ENCODE measurements at regions not wholly inside any gene's neighbourhood (a gene's known extent, or its start where the extent isn't known, plus 50 kb on each side); places are given as distances from the start of the nearest gene placed in this dataset.

- ATAC-seq (peak; percentile 48), DNase-seq (ENCODE audit: low spot score) (no peak)
- POLR2A ChIA-PET, result no interaction called here
- Mint-ChIP-seq H3K27ac (no peak overlapping the region), H3K9me3 (peaks cover 8% of the 10 kb centered on the region), H3K4me3 (no peak overlapping the region), H3K4me1 (0 out of 2 replicates have a peak, but pooled peaks cover 3% of the 10 kb centered on the region), H3K36me3 (no peaks in the 10 kb centered on the region), H3K27me3 (ENCODE audit: low read depth) (no peaks in the 10 kb centered on the region)
- CTCF ChIA-PET, result interaction anchor here (0.7 to 0.8 kb wide), 2 partner anchors 189 to 492 kb away, joined by 4 read pairs; no protein-coding TSS in a partner anchor
- TF ChIP-seq, protein P1, sequence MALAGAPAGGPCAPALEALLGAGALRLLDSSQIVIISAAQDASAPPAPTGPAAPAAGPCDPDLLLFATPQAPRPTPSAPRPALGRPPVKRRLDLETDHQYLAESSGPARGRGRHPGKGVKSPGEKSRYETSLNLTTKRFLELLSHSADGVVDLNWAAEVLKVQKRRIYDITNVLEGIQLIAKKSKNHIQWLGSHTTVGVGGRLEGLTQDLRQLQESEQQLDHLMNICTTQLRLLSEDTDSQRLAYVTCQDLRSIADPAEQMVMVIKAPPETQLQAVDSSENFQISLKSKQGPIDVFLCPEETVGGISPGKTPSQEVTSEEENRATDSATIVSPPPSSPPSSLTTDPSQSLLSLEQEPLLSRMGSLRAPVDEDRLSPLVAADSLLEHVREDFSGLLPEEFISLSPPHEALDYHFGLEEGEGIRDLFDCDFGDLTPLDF (CRISPR knock-in tag; IDR thresholded peaks at IDR 0.05), result no peak
- TF ChIP-seq SP1 (CRISPR knock-in tag; conservative IDR thresholded peaks at IDR 0.05) (no peak), ZNF671 (CRISPR knock-in tag; IDR thresholded peaks at IDR 0.05) (no peak), FOXJ3 (CRISPR knock-in tag; IDR thresholded peaks at IDR 0.05; ENCODE audit: borderline replicate concordance) (no peak), TEAD1 (CRISPR knock-in tag; IDR thresholded peaks at IDR 0.05) (no peak), ATF2 (CRISPR knock-in tag; IDR thresholded peaks at IDR 0.05; ENCODE audit: borderline replicate concordance, low read depth) (no peak), GTF2I (CRISPR knock-in tag; conservative IDR thresholded peaks at IDR 0.05) (no peak), RORB (CRISPR knock-in tag; IDR thresholded peaks at IDR 0.05) (no peak)
- TF ChIP-seq, protein P2, sequence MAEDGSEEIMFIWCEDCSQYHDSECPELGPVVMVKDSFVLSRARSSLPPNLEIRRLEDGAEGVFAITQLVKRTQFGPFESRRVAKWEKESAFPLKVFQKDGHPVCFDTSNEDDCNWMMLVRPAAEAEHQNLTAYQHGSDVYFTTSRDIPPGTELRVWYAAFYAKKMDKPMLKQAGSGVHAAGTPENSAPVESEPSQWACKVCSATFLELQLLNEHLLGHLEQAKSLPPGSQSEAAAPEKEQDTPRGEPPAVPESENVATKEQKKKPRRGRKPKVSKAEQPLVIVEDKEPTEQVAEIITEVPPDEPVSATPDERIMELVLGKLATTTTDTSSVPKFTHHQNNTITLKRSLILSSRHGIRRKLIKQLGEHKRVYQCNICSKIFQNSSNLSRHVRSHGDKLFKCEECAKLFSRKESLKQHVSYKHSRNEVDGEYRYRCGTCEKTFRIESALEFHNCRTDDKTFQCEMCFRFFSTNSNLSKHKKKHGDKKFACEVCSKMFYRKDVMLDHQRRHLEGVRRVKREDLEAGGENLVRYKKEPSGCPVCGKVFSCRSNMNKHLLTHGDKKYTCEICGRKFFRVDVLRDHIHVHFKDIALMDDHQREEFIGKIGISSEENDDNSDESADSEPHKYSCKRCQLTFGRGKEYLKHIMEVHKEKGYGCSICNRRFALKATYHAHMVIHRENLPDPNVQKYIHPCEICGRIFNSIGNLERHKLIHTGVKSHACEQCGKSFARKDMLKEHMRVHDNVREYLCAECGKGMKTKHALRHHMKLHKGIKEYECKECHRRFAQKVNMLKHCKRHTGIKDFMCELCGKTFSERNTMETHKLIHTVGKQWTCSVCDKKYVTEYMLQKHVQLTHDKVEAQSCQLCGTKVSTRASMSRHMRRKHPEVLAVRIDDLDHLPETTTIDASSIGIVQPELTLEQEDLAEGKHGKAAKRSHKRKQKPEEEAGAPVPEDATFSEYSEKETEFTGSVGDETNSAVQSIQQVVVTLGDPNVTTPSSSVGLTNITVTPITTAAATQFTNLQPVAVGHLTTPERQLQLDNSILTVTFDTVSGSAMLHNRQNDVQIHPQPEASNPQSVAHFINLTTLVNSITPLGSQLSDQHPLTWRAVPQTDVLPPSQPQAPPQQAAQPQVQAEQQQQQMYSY (CRISPR knock-in tag; IDR thresholded peaks at IDR 0.05), result no peak
- TF ChIP-seq, protein P3, sequence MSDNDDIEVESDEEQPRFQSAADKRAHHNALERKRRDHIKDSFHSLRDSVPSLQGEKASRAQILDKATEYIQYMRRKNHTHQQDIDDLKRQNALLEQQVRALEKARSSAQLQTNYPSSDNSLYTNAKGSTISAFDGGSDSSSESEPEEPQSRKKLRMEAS (CRISPR knock-in tag; IDR thresholded peaks at IDR 0.05), result no peak
- TF ChIP-seq, protein P4, sequence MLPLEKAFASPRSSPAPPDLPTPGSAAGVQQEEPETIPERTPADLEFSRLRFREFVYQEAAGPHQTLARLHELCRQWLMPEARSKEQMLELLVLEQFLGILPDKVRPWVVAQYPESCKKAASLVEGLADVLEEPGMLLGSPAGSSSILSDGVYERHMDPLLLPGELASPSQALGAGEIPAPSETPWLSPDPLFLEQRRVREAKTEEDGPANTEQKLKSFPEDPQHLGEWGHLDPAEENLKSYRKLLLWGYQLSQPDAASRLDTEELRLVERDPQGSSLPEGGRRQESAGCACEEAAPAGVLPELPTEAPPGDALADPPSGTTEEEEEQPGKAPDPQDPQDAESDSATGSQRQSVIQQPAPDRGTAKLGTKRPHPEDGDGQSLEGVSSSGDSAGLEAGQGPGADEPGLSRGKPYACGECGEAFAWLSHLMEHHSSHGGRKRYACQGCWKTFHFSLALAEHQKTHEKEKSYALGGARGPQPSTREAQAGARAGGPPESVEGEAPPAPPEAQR (CRISPR knock-in tag; IDR thresholded peaks at IDR 0.05), result no peak
- TF ChIP-seq, protein P5, sequence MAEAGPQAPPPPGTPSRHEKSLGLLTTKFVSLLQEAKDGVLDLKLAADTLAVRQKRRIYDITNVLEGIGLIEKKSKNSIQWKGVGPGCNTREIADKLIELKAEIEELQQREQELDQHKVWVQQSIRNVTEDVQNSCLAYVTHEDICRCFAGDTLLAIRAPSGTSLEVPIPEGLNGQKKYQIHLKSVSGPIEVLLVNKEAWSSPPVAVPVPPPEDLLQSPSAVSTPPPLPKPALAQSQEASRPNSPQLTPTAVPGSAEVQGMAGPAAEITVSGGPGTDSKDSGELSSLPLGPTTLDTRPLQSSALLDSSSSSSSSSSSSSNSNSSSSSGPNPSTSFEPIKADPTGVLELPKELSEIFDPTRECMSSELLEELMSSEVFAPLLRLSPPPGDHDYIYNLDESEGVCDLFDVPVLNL (CRISPR knock-in tag; IDR thresholded peaks at IDR 0.05; ENCODE audit: borderline replicate concordance, low read depth), result no peak
Observed at GRCh38 chr5:86118542-86118941, 499.2 kb upstream of the COX7C start.

DNA sequence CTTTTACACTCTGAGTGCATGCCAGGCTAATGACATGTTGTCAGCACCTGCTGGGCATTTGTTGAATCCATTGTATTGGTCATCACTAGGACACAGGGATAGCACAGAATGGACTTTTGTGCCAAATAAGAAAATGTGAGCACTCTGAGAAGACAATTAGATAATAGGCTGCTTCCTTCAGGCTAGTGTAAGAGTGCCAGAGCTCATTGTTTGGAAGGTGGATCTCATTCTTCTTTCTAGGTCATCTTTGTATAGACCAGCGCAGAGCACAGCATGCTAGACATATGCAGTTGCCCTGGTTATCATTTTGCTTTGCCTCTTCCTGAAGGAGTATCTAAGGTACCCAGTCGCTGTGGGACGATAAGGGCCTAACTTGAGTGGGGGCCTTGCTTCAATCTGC is 493.4 kb upstream of the COX7C start:
- no peaks in the 10 kb centered on the region for H3K27me3 Mint-ChIP-seq (ENCODE audit: low read depth)
- CTCF ChIA-PET, result no interaction called here
- DNase-seq (ENCODE audit: low spot score), result no peak
- no peak for TF ChIP-seq GTF2I (CRISPR knock-in tag; conservative IDR thresholded peaks at IDR 0.05)
- TF ChIP-seq SMAD3 (CRISPR knock-in tag; IDR thresholded peaks at IDR 0.05; ENCODE audit: borderline replicate concordance), result no peak
- TF ChIP-seq FOXK1 (CRISPR knock-in tag; IDR thresholded peaks at IDR 0.05), result no peak
- no peak for TF ChIP-seq RELA (CRISPR knock-in tag; IDR thresholded peaks at IDR 0.05; ENCODE audit: borderline replicate concordance)
- TF ChIP-seq HMGXB4 (CRISPR knock-in tag; IDR thresholded peaks at IDR 0.05), result no peak
- no peak for TF ChIP-seq ATF1 (CRISPR knock-in tag; IDR thresholded peaks at IDR 0.05)
- TF ChIP-seq TEAD1 (CRISPR knock-in tag; IDR thresholded peaks at IDR 0.05), result no peak
- no peak for TF ChIP-seq SMAD4 (CRISPR knock-in tag; IDR thresholded peaks at IDR 0.05)
- no peak for TF ChIP-seq ZNF121 (CRISPR knock-in tag; IDR thresholded peaks at IDR 0.05)
- no peak for TF ChIP-seq ZNF423 (CRISPR knock-in tag; IDR thresholded peaks at IDR 0.05)
- no peak for TF ChIP-seq CREM (CRISPR knock-in tag; IDR thresholded peaks at IDR 0.05)
- TF ChIP-seq NR2C2 (CRISPR knock-in tag; IDR thresholded peaks at IDR 0.05), result no peak
- TF ChIP-seq, protein P6, sequence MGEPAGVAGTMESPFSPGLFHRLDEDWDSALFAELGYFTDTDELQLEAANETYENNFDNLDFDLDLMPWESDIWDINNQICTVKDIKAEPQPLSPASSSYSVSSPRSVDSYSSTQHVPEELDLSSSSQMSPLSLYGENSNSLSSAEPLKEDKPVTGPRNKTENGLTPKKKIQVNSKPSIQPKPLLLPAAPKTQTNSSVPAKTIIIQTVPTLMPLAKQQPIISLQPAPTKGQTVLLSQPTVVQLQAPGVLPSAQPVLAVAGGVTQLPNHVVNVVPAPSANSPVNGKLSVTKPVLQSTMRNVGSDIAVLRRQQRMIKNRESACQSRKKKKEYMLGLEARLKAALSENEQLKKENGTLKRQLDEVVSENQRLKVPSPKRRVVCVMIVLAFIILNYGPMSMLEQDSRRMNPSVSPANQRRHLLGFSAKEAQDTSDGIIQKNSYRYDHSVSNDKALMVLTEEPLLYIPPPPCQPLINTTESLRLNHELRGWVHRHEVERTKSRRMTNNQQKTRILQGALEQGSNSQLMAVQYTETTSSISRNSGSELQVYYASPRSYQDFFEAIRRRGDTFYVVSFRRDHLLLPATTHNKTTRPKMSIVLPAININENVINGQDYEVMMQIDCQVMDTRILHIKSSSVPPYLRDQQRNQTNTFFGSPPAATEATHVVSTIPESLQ (CRISPR knock-in tag; IDR thresholded peaks at IDR 0.05), result no peak
- no peak for TF ChIP-seq GABPB1 (CRISPR knock-in tag; IDR thresholded peaks at IDR 0.05)

More for the DNA sequence above, 493.4 kb upstream of the COX7C start:
- no peak for ATAC-seq
- POLR2A ChIA-PET, result no interaction called here
- H3K36me3 Mint-ChIP-seq, result no peaks in the 10 kb centered on the region
- no peak overlapping the region for H3K27ac Mint-ChIP-seq
- H3K9me3 Mint-ChIP-seq, result peaks cover 6% of the 10 kb centered on the region
- 0 out of 2 replicates have a peak, but pooled peaks cover 3% of the 10 kb centered on the region for H3K4me1 Mint-ChIP-seq
- H3K4me3 Mint-ChIP-seq, result no peak overlapping the region
